Ishikawa (cell line): ENCODE measurements at regions not wholly inside any gene's neighbourhood (a gene's known extent, or its start where the extent isn't known, plus 50 kb on each side); places are given as distances from the start of the nearest gene placed in this dataset.

Source experiments
- CEBPB ChIP-seq: IDR thresholded peaks from 2 replicates; pipeline ENCODE4 v1.6.1; 2012
- CREB1 ChIP-seq: IDR thresholded peaks from 2 replicates; pipeline ENCODE4 v1.6.1; 2012; ENCODE audit warnings: low read depth
- EGR1 ChIP-seq: IDR thresholded peaks from 2 replicates; pipeline ENCODE4 v1.6.1; 2012
- EP300 ChIP-seq: IDR thresholded peaks from 2 replicates; pipeline ENCODE4 v1.6.1; 2012; ENCODE audit warnings: borderline replicate concordance
- FOXM1 ChIP-seq: IDR thresholded peaks from 2 replicates; pipeline ENCODE4 v1.6.1; 2012; ENCODE audit warnings: low read depth, borderline replicate concordance
- MAX ChIP-seq: IDR thresholded peaks from 2 replicates; pipeline ENCODE4 v1.6.1; 2012
- NFIC ChIP-seq: IDR thresholded peaks from 2 replicates; pipeline ENCODE4 v1.6.1; 2012
- RAD21 ChIP-seq: IDR thresholded peaks from 2 replicates; pipeline ENCODE4 v1.6.1; 2012; ENCODE audit warnings: low read depth
- REST ChIP-seq: IDR thresholded peaks from 2 replicates; pipeline ENCODE4 v1.6.1; 2012; ENCODE audit warnings: low read depth, mild to moderate bottlenecking
- TAF1 ChIP-seq: IDR thresholded peaks from 2 replicates; pipeline ENCODE4 v1.6.1; 2012; ENCODE audit warnings: low read depth, mild to moderate bottlenecking
- TCF12 ChIP-seq: IDR thresholded peaks from 2 replicates; pipeline ENCODE4 v1.6.1; 2012; ENCODE audit warnings: low read depth
- TEAD4 ChIP-seq: IDR thresholded peaks from 2 replicates; pipeline ENCODE4 v1.6.1; 2012
- USF1 ChIP-seq: IDR thresholded peaks from 2 replicates; pipeline ENCODE4 v1.6.1; 2012
- YY1 ChIP-seq: IDR thresholded peaks from 2 replicates; pipeline ENCODE4 v1.6.1; 2012; ENCODE audit warnings: low read depth
- ZBTB7A ChIP-seq: IDR thresholded peaks from 2 replicates; pipeline ENCODE4 v1.6.1; 2012; ENCODE audit warnings: low read depth

- TF ChIP-seq EGR1: no peak
- TF ChIP-seq CREB1: no peak
- TF ChIP-seq TAF1: no peak
- TF ChIP-seq REST: no peak
- no peak for TF ChIP-seq ZBTB7A
- TF ChIP-seq TEAD4: no peak
- TF ChIP-seq FOXM1: no peak
- TF ChIP-seq RAD21: no peak
- TF ChIP-seq MAX: no peak
Observed at GRCh38 chr18:39960550-39960949, 1994.5 kb upstream of the PIK3C3 start.

GRCh38 chr18:39959839-39960238, 1995.2 kb upstream of the PIK3C3 start:
- no peak for TF ChIP-seq USF1
- no peak for TF ChIP-seq TEAD4
- no peak for TF ChIP-seq TAF1

- TF ChIP-seq MAX (no peak), TAF1 (no peak), NFIC (no peak), CREB1 (no peak), TCF12 (no peak), TEAD4 (no peak), RAD21 (no peak)
Observed at GRCh38 chr18:39958876-39959275, 1996.2 kb upstream of the PIK3C3 start.

GRCh38 chr18:39952816-39953215, 2002.2 kb upstream of the PIK3C3 start:
- TF ChIP-seq ZBTB7A: no peak
- no peak for TF ChIP-seq EGR1
- TF ChIP-seq CEBPB: no peak
- TF ChIP-seq TEAD4: no peak
- no peak for TF ChIP-seq RAD21
- TF ChIP-seq TCF12: no peak
- TF ChIP-seq CREB1: no peak
- TF ChIP-seq MAX: no peak
- TF ChIP-seq USF1: no peak
- TF ChIP-seq TAF1: no peak
- no peak for TF ChIP-seq NFIC
- no peak for TF ChIP-seq EP300
- no peak for TF ChIP-seq REST
- no peak for TF ChIP-seq YY1
- TF ChIP-seq FOXM1: no peak

- TF ChIP-seq USF1 (no peak), EGR1 (no peak), RAD21 (no peak), CEBPB (no peak), CREB1 (no peak), ZBTB7A (no peak), TCF12 (no peak), REST (no peak), NFIC (no peak), TEAD4 (no peak), TAF1 (no peak), MAX (no peak), YY1 (no peak), FOXM1 (no peak), EP300 (no peak)
Observed at GRCh38 chr18:39951142-39951720, 2003.8 kb upstream of the PIK3C3 start.
